OCI-LY7 (cell line): ENCODE measurements at regions not wholly inside any gene's neighbourhood (a gene's known extent, or its start where the extent isn't known, plus 50 kb on each side); places are given as distances from the start of the nearest gene placed in this dataset.

Experiments
- BruUV-seq: library from RNA; stranded (reverse); fragments of 400-500 nt; replicated peaks from 2 replicates; lab custom pipeline; 2021; lab: Mats Ljungman, UMichigan
- CTCF ChIA-PET: fragments of 300-600 bp; sonication (Branson Sonifier 250); formaldehyde crosslinking; loops from one replicate; lab custom pipeline; 2022; ENCODE audit warnings: antibody characterized with exemption; ENCODE audit not compliant: unreplicated experiment; lab: Charles Lee
- POLR2A ChIA-PET: fragments of 300-600 bp; sonication (Branson Sonifier 250); formaldehyde crosslinking; loops from one replicate; lab custom pipeline; 2022; ENCODE audit warnings: antibody characterized with exemption; lab: Charles Lee
- DNase-seq: peaks from one replicate; pipeline ENCODE4 v3.0.0-alpha.2; 2015; ENCODE audit warnings: low spot score
- H2AFZ ChIP-seq: fragments of 200-600 bp; sonication (generic), shearing (Covaris generic); 2 replicates; pipeline ENCODE4 v1.6.1; 2014; ENCODE audit warnings: mild to moderate bottlenecking, antibody characterized with exemption, low read length, moderate library complexity
- H3K27ac ChIP-seq: fragments of 200-600 bp; sonication (generic); 2 replicates; pipeline ENCODE4 v1.5.1; 2014; ENCODE audit warnings: mixed run types, low read depth, mild to moderate bottlenecking, moderate library complexity, low read length, inconsistent platforms; ENCODE audit not compliant: poor library complexity, severe bottlenecking
- H3K36me3 ChIP-seq: fragments of 200-600 bp; sonication (generic); 2 replicates; pipeline ENCODE4 v1.6.1; 2014; ENCODE audit warnings: mild to moderate bottlenecking, antibody characterized with exemption, low read length, moderate library complexity, mixed read lengths; ENCODE audit not compliant: insufficient read depth
- H3K4me1 ChIP-seq: fragments of 200-600 bp; sonication (generic); 2 replicates; pipeline ENCODE4 v1.5.1; 2014; ENCODE audit warnings: mild to moderate bottlenecking, low read length; ENCODE audit not compliant: insufficient read depth, poor library complexity, severe bottlenecking
- H3K4me2 ChIP-seq: fragments of 200-600 bp; sonication (generic); 2 replicates; pipeline ENCODE4 v1.6.1; 2014; ENCODE audit warnings: mild to moderate bottlenecking, low read length
- H3K4me3 ChIP-seq: fragments of 200-600 bp; sonication (generic); 2 replicates; pipeline ENCODE4 v1.5.1; 2014; ENCODE audit warnings: mild to moderate bottlenecking, low read depth, low read length; ENCODE audit not compliant: poor library complexity, severe bottlenecking
- H3K79me2 ChIP-seq: fragments of 200-600 bp; sonication (generic); 2 replicates; pipeline ENCODE4 v1.6.1; 2016; ENCODE audit warnings: low read depth, mild to moderate bottlenecking, low read length, moderate library complexity, mixed read lengths; ENCODE audit not compliant: insufficient read depth
- H3K9me2 ChIP-seq: fragments of 200-600 bp; sonication (generic); 2 replicates; pipeline ENCODE4 v1.6.1; 2016; ENCODE audit warnings: mild to moderate bottlenecking, low read length, mixed read lengths; ENCODE audit not compliant: insufficient read depth
- H3K9me3 ChIP-seq: fragments of 200-600 bp; sonication (generic); 2 replicates; pipeline ENCODE4 v1.6.1; 2014; ENCODE audit warnings: mild to moderate bottlenecking, mixed run types, low read length, mixed read lengths
- H4K20me1 ChIP-seq: fragments of 200-600 bp; sonication (generic); 2 replicates; pipeline ENCODE4 v1.6.1; 2014; ENCODE audit warnings: mild to moderate bottlenecking, antibody characterized with exemption, low read length, moderate library complexity, mixed read lengths; ENCODE audit not compliant: insufficient read depth
- CTCF ChIP-seq: fragments of 200-600 bp; sonication (generic); conservative IDR thresholded peaks from 2 replicates; pipeline ENCODE4 v1.5.1; 2014; ENCODE audit warnings: mild to moderate bottlenecking, antibody characterized with exemption, low read length, moderate library complexity, mixed read lengths
- EZH2phosphoT487 ChIP-seq: fragments of 200-600 bp; sonication (generic); IDR thresholded peaks from 2 replicates; pipeline ENCODE4 v1.6.1; 2018; ENCODE audit warnings: low read depth, borderline replicate concordance, mild to moderate bottlenecking, mixed run types, antibody characterized with exemption, low read length, moderate library complexity, mixed read lengths
- intact Hi-C: fragments of 100-400 bp; cut with micrococcal nuclease; formaldehyde crosslinking; loops from one replicate; pipeline ENCODE4 v1.10.0; 2022; ENCODE audit not compliant: unreplicated experiment

GRCh38 chr1:93749487-93749886 is 67.8 kb upstream of the BCAR3 start:
- no TSS peak for BruUV-seq
- H3K4me2 ChIP-seq, result peak overlapping the region; percentile 64
- H3K79me2 ChIP-seq, result no peaks in the 10 kb centered on the region
- H3K9me2 ChIP-seq, result no peaks in the 10 kb centered on the region
- peak; percentile 31 for DNase-seq
- peaks cover 3% of the 10 kb centered on the region; the same call in 1 of the 2 replicates for H3K36me3 ChIP-seq
- intact Hi-C loops, result no loop called here
- peaks cover 24% of the 10 kb centered on the region; the same call in 1 of the 2 replicates for H3K9me3 ChIP-seq
- H4K20me1 ChIP-seq, result no peaks in the 10 kb centered on the region
- POLR2A ChIA-PET, result interaction anchor here (0.7 to 2.6 kb wide), 15 partner anchors 9 to 103 kb away, joined by 3 to 17 read pairs (median 5); no protein-coding TSS in a partner anchor
- H3K4me1 ChIP-seq, result peaks cover 53% of the 10 kb centered on the region
- peak overlapping the region; percentile 66; the same call in 1 of the 2 replicates for H2AFZ ChIP-seq
- H3K4me3 ChIP-seq, result peak overlapping the region; percentile 32
- TF ChIP-seq EZH2phosphoT487 (no peak), CTCF (no peak)
- CTCF ChIA-PET, result interaction anchor here (0.6 to 2.0 kb wide), 7 partner anchors 26 to 120 kb away, joined by 3 to 10 read pairs (median 5); no protein-coding TSS in a partner anchor
- peak overlapping the region; percentile 90 for H3K27ac ChIP-seq

- Histone ChIP-seq H3K4me2 (no peak overlapping the region), H3K9me2 (no peaks in the 10 kb centered on the region), H3K9me3 (peaks cover 24% of the 10 kb centered on the region; the same call in 1 of the 2 replicates), H2AFZ (no peak overlapping the region), H4K20me1 (no peaks in the 10 kb centered on the region), H3K27ac (no peak overlapping the region), H3K36me3 (peaks cover 3% of the 10 kb centered on the region; the same call in 1 of the 2 replicates), H3K79me2 (no peaks in the 10 kb centered on the region), H3K4me3 (no peak overlapping the region), H3K4me1 (peaks cover 39% of the 10 kb centered on the region)
- POLR2A ChIA-PET, result interaction anchor here (0.8 kb wide), 1 partner anchor 10 kb away, joined by 3 read pairs; no protein-coding TSS in a partner anchor
- CTCF ChIA-PET, result interaction anchor here (0.6 kb wide), 1 partner anchor 100 kb away, joined by 3 read pairs; no protein-coding TSS in a partner anchor
- intact Hi-C loops, result no loop called here
- DNase-seq, result no peak
- no peak for TF ChIP-seq EZH2phosphoT487
- no peak for TF ChIP-seq CTCF
- no TSS peak for BruUV-seq
These were observed 64.6 kb upstream of the BCAR3 start for GRCh38 chr1:93746021-93746812.
